H9 (cell line): ENCODE measurements at regions not wholly inside any gene's neighbourhood (a gene's known extent, or its start where the extent isn't known, plus 50 kb on each side); places are given as distances from the start of the nearest gene placed in this dataset.
"Not testable (repeated sequence)": the region's sequence is repeated elsewhere in the genome, so short reads cannot be mapped to it uniquely, and the experiment has no call there.

Experiments
- DNase-seq: peaks from one replicate; pipeline ENCODE4 v3.0.0-alpha.2; 2017
- H2AFZ ChIP-seq: one replicate; pipeline ENCODE4 v1.6.1; 2013; ENCODE audit warnings: mild to moderate bottlenecking, low read length, control low read depth, moderate library complexity
- H2AK5ac ChIP-seq: 2 replicates; pipeline ENCODE4 v1.6.1; 2013; ENCODE audit warnings: low read length, control low read depth, mixed read lengths; ENCODE audit not compliant: insufficient read length
- H2BK120ac ChIP-seq: one replicate; pipeline ENCODE4 v1.6.1; 2013; ENCODE audit warnings: low read depth, mild to moderate bottlenecking, low read length, control low read depth, inconsistent platforms; ENCODE audit not compliant: poor library complexity, severe bottlenecking
- H2BK12ac ChIP-seq: 2 replicates; pipeline ENCODE4 v1.6.1; 2013; ENCODE audit warnings: low read length, control low read depth, mixed read lengths, low read depth; ENCODE audit not compliant: insufficient read length
- H2BK15ac ChIP-seq: 2 replicates; pipeline ENCODE4 v1.6.1; 2013; ENCODE audit warnings: low read depth, low read length, control low read depth
- H2BK20ac ChIP-seq: one replicate; pipeline ENCODE4 v1.6.1; 2013; ENCODE audit warnings: low read depth, mild to moderate bottlenecking, low read length, control low read depth, inconsistent platforms; ENCODE audit not compliant: poor library complexity, severe bottlenecking
- H2BK5ac ChIP-seq: 2 replicates; pipeline ENCODE4 v1.6.1; 2013; ENCODE audit warnings: low read length, control low read depth, mixed read lengths; ENCODE audit not compliant: insufficient read length
- H3K14ac ChIP-seq: 2 replicates; pipeline ENCODE4 v1.6.1; 2013; ENCODE audit warnings: low read length, control low read depth; ENCODE audit not compliant: insufficient read depth
- H3K18ac ChIP-seq: 2 replicates; pipeline ENCODE4 v1.6.1; 2013; ENCODE audit warnings: low read depth, mild to moderate bottlenecking, mixed read lengths, low read length, control low read depth; ENCODE audit not compliant: insufficient read length
- H3K23ac ChIP-seq: 2 replicates; pipeline ENCODE4 v1.6.1; 2013; ENCODE audit warnings: low read length, control low read depth, mixed read lengths, low read depth; ENCODE audit not compliant: insufficient read length
- H3K23me2 ChIP-seq: 2 replicates; pipeline ENCODE4 v1.6.1; 2013; ENCODE audit warnings: low read depth, mild to moderate bottlenecking, mixed read lengths, low read length, control low read depth; ENCODE audit not compliant: insufficient read length, poor library complexity, severe bottlenecking
- H3K27ac ChIP-seq: 2 replicates; pipeline ENCODE4 v1.5.1; 2013; ENCODE audit warnings: low read length, control low read depth, mixed read lengths, low read depth; ENCODE audit not compliant: insufficient read length
- H3K27me3 ChIP-seq: 2 replicates; pipeline ENCODE4 v1.6.1; 2013; ENCODE audit warnings: low read length, control low read depth, inconsistent platforms; ENCODE audit not compliant: insufficient read depth
- H3K4ac ChIP-seq: 2 replicates; pipeline ENCODE4 v1.6.1; 2013; ENCODE audit warnings: low read depth, mild to moderate bottlenecking, control low read depth, inconsistent platforms, low read length, moderate library complexity
- H3K4me1 ChIP-seq: 2 replicates; pipeline ENCODE4 v1.6.1; 2013; ENCODE audit warnings: low read length, control low read depth, inconsistent platforms; ENCODE audit not compliant: insufficient read depth
- H3K4me2 ChIP-seq: 2 replicates; pipeline ENCODE4 v1.6.1; 2013; ENCODE audit warnings: low read length, control low read depth, mixed read lengths; ENCODE audit not compliant: insufficient read length, insufficient read depth
- H3K56ac ChIP-seq: 2 replicates; pipeline ENCODE4 v1.6.1; 2013; ENCODE audit warnings: low read depth, mild to moderate bottlenecking, mixed read lengths, low read length, control low read depth; ENCODE audit not compliant: insufficient read length
- H3K79me1 ChIP-seq: 2 replicates; pipeline ENCODE4 v1.6.1; 2013; ENCODE audit warnings: low read depth, mild to moderate bottlenecking, moderate library complexity, low read length, control low read depth, inconsistent platforms; ENCODE audit not compliant: insufficient read depth, poor library complexity, severe bottlenecking
- H3K79me2 ChIP-seq: 2 replicates; pipeline ENCODE4 v1.6.1; 2013; ENCODE audit warnings: low read length, control low read depth, inconsistent platforms; ENCODE audit not compliant: insufficient read depth
- H3K9ac ChIP-seq: 2 replicates; pipeline ENCODE4 v1.6.1; 2013; ENCODE audit warnings: low read length, control low read depth, mixed read lengths; ENCODE audit not compliant: insufficient read length; ENCODE audit errors: extremely low read depth
- H3K9me3 ChIP-seq: one replicate; pipeline ENCODE4 v1.6.1; 2013; ENCODE audit warnings: low read depth, low read length, inconsistent platforms; ENCODE audit not compliant: control insufficient read depth
- H3T11ph ChIP-seq: one replicate; pipeline ENCODE4 v1.6.1; 2013; ENCODE audit warnings: mild to moderate bottlenecking, low read length, control low read depth, inconsistent platforms
- H4K20me1 ChIP-seq: one replicate; pipeline ENCODE4 v1.6.1; 2013; ENCODE audit not compliant: control insufficient read depth, insufficient read length, insufficient read depth
- H4K5ac ChIP-seq: 2 replicates; pipeline ENCODE4 v1.6.1; 2013; ENCODE audit warnings: low read depth, mild to moderate bottlenecking, mixed read lengths, low read length, control low read depth; ENCODE audit not compliant: insufficient read length
- H4K8ac ChIP-seq: replicated peaks from 2 replicates; pipeline ENCODE4 v1.6.1; 2013; ENCODE audit warnings: low read length, control low read depth, mixed read lengths, low read depth; ENCODE audit not compliant: insufficient read length
- H4K91ac ChIP-seq: 2 replicates; pipeline ENCODE4 v1.6.1; 2013; ENCODE audit warnings: low read depth, mild to moderate bottlenecking, moderate library complexity, mixed read lengths, low read length, control low read depth; ENCODE audit not compliant: insufficient read length
- H3K27ac Mint-ChIP-seq, 3 experiments: 2 replicates in 2 of 3; 3 replicates in 1 of 3; pipeline ENCODE4 v1.8.0; 2020 to 2021; ENCODE audit warnings: mixed read lengths in 3 of 3, mild to moderate bottlenecking in 1 of 3, moderate library complexity in 1 of 3
- H3K27me3 Mint-ChIP-seq: 2 replicates; pipeline ENCODE4 v1.8.0; 2021; ENCODE audit warnings: low read depth, mild to moderate bottlenecking, moderate library complexity, mixed read lengths
- H3K36me3 Mint-ChIP-seq, 3 experiments: 2 replicates in 2 of 3; 3 replicates in 1 of 3; pipeline ENCODE4 v1.8.0; 2020 to 2021; ENCODE audit warnings: low read depth in 3 of 3, mixed read lengths in 3 of 3; ENCODE audit not compliant: insufficient read depth in 1 of 3
- H3K4me1 Mint-ChIP-seq, 2 experiments: 2 replicates each; pipeline ENCODE4 v1.8.0; 2020; ENCODE audit warnings: mixed read lengths in 2 of 2
- H3K4me3 Mint-ChIP-seq, 2 experiments: 2 replicates in 1 of 2; 3 replicates in 1 of 2; pipeline ENCODE4 v1.8.0; 2020 to 2021; ENCODE audit warnings: mild to moderate bottlenecking in 2 of 2, mixed read lengths in 2 of 2, moderate library complexity in 1 of 2
- H3K9me3 Mint-ChIP-seq, 2 experiments: 2 replicates in 1 of 2; 3 replicates in 1 of 2; pipeline ENCODE4 v1.8.0; 2020; ENCODE audit warnings: mild to moderate bottlenecking in 2 of 2, mixed read lengths in 2 of 2, moderate library complexity in 1 of 2
- whole genome bisulfite sequencing: extraction: QIAGEN DNeasy Blood & Tissue Kit; methylation state at CpG from one replicate; pipeline ENCODE4 v1.1.7; 2013; ENCODE audit warnings: missing lambda C conversion rate, low lambda C conversion rate, mixed read lengths; ENCODE audit not compliant: insufficient read length; ENCODE audit errors: extremely low coverage; 5-methylcytosine and 5-hydroxymethylcytosine counted together
- TF ChIP-seq, protein P1 (sequence below): fragments of 200-600 bp; sonication (generic); conservative IDR thresholded peaks from 3 replicates; pipeline ENCODE4 v1.8.0; 2021; ENCODE audit warnings: antibody characterized with exemption, mild to moderate bottlenecking

DNA sequence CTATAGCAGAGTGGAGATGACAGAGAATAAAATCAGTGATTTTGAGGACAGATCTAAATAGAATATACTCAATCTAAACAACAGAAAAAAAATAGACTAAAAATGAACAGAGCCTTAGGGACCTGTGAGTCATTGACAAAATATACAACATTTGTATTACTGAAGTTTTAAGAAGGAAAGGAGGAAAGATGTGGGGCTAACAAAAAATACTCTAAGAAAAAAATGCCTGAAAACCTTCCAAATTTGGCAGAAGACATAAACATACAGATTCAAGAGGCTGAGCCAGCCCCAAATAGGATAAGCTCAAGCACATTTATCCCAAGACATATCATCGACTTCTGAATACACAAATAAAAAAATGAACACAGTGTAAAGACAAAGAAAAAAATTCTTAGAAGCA is 123.6 kb upstream of the INTU start:
- H3K14ac ChIP-seq, result no peak overlapping the region
- no peak for DNase-seq
- H3K9me3 Mint-ChIP-seq, result no peaks in the 10 kb centered on the region

DNA sequence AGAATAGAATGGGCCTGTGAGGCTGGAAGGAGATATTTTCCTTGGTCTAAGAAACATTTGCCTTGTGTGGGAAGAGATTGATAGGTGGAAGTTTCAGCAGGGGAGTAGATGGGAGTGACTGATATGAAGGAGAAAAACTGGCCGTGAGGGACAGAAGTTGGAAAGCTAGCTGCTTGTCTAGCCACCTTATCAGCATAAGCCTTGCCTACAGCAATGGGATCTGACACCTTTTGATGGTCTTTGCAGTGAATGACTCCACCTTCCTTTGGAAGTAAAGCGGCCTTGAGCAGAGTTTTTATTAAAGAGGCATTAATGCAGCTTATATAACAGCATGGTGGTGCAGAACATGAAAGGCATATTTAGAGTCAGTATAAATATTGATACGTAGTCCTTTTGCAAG is 120.1 kb upstream of the INTU start:
- not testable (repeated sequence) for H2BK12ac ChIP-seq, H3K79me2 ChIP-seq, H3K9me3 Mint-ChIP-seq, H3K23ac ChIP-seq, H2BK15ac ChIP-seq, H3K4ac ChIP-seq, H3K9me3 ChIP-seq, H3K27me3 Mint-ChIP-seq, H3K23me2 ChIP-seq, H3K79me1 ChIP-seq, H3K56ac ChIP-seq, H3K14ac ChIP-seq, H3T11ph ChIP-seq, H3K4me2 ChIP-seq, H3K4me3 Mint-ChIP-seq, H4K91ac ChIP-seq, H3K4me1 ChIP-seq, H2BK20ac ChIP-seq, H4K8ac ChIP-seq, H4K20me1 ChIP-seq, H3K9ac ChIP-seq, H3K27ac Mint-ChIP-seq, DNase-seq, H2BK120ac ChIP-seq, H2AFZ ChIP-seq, H3K27me3 ChIP-seq, H3K36me3 Mint-ChIP-seq, H2AK5ac ChIP-seq, H3K18ac ChIP-seq, H2BK5ac ChIP-seq, H4K5ac ChIP-seq, H3K27ac ChIP-seq
- WGBS, result no CpG with 5 or more reads among the region's 3 CpGs
- H3K4me1 Mint-ChIP-seq, result peaks cover 22 to 29% of the 10 kb centered on the region in 2 experiments

More for the DNA sequence above, 123.6 kb upstream of the INTU start:
- H3K79me1 ChIP-seq, result no peaks in the 10 kb centered on the region
- no peak overlapping the region for H2BK20ac ChIP-seq
- no peak overlapping the region for H3T11ph ChIP-seq
- no peaks in the 10 kb centered on the region for H3K23me2 ChIP-seq
- TF ChIP-seq, protein P1, sequence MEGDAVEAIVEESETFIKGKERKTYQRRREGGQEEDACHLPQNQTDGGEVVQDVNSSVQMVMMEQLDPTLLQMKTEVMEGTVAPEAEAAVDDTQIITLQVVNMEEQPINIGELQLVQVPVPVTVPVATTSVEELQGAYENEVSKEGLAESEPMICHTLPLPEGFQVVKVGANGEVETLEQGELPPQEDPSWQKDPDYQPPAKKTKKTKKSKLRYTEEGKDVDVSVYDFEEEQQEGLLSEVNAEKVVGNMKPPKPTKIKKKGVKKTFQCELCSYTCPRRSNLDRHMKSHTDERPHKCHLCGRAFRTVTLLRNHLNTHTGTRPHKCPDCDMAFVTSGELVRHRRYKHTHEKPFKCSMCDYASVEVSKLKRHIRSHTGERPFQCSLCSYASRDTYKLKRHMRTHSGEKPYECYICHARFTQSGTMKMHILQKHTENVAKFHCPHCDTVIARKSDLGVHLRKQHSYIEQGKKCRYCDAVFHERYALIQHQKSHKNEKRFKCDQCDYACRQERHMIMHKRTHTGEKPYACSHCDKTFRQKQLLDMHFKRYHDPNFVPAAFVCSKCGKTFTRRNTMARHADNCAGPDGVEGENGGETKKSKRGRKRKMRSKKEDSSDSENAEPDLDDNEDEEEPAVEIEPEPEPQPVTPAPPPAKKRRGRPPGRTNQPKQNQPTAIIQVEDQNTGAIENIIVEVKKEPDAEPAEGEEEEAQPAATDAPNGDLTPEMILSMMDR, result no peak
- H2AFZ ChIP-seq, result no peak overlapping the region
- H4K5ac ChIP-seq, result no peak overlapping the region
- no peaks in the 10 kb centered on the region for H3K27me3 Mint-ChIP-seq
- H3K27me3 ChIP-seq, result no peaks in the 10 kb centered on the region
- no peaks in the 10 kb centered on the region for H4K20me1 ChIP-seq
- no peak overlapping the region for H3K4ac ChIP-seq
- no peak overlapping the region for H2BK120ac ChIP-seq
- no peak overlapping the region for H2AK5ac ChIP-seq
- H3K4me1 Mint-ChIP-seq, result peaks cover 6 to 10% of the 10 kb centered on the region in 2 experiments
- no peak overlapping the region for H3K4me3 Mint-ChIP-seq
- no peak overlapping the region for H2BK12ac ChIP-seq
- no peaks in the 10 kb centered on the region for H3K36me3 Mint-ChIP-seq
- H3K56ac ChIP-seq, result no peak overlapping the region
- H3K79me2 ChIP-seq, result no peaks in the 10 kb centered on the region
- H3K9ac ChIP-seq, result no peak overlapping the region
- H3K23ac ChIP-seq, result no peak overlapping the region
- H3K27ac Mint-ChIP-seq, result 0 out of 7 replicates have a peak overlapping the region, but pooled peaks of 1 of the 3 experiments have one; percentile 14
- WGBS, result no CpG with 5 or more reads among the region's 1 CpG
- H3K4me1 ChIP-seq, result no peaks in the 10 kb centered on the region
- H3K18ac ChIP-seq, result no peak overlapping the region
- H2BK5ac ChIP-seq, result no peak overlapping the region
- H3K9me3 ChIP-seq, result no peaks in the 10 kb centered on the region
- H2BK15ac ChIP-seq, result no peak overlapping the region
- no peak overlapping the region for H4K8ac ChIP-seq
- no peak overlapping the region for H3K4me2 ChIP-seq
- no peak overlapping the region for H4K91ac ChIP-seq
- no peak overlapping the region for H3K27ac ChIP-seq
